ENCODE measurements at regions not wholly inside any gene's neighbourhood (a gene's known extent, or its start where the extent isn't known, plus 50 kb on each side); places are given as distances from the start of the nearest gene placed in this dataset.
"Not testable (repeated sequence)": the region's sequence is repeated elsewhere in the genome, so short reads cannot be mapped to it uniquely, and the experiment has no call there.

DNA sequence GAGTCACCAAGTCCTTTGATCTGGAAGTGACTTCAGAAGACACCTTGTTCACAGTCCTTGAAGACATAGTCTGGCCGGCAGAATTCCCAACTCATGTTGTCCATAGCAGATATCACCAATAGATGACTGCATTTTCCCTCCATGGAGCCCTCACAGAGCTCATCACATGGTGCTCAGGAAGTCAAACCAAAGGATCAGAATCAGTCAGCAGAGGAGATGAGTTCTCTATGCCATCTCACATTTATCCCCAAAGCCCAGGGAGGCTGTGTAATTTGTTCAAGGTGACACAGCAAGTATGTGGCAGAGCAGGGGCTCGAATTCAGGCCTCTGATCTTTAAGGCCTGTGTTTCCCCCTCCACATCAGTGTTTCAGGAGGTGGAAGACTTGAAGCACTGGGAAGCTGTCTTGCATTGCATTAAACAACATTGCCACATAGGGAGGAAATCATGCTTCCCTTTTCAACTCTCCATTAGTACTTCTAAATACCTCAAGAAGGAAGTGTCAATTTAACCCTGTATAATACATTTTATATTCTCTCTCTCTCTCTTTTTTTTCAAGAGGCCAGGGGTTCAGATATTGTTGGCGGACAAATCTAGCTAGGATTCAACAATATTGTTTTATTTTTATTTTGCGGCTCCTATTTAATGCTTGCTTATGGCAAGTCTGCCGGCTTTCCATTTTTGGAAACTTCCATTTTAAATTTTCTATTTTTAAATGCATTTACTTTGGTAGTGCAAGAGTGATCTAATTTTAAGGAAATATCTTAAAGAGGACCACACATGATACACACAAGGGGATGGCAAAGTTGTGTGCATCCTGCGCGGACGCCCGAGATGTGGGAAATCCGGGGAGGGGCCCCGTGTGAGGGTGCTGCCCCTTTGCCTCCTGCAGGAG is 61.9 kb downstream of the NPIPB5 start:
- DNase-seq (ENCODE audit: low spot score): not testable (repeated sequence)

DNA sequence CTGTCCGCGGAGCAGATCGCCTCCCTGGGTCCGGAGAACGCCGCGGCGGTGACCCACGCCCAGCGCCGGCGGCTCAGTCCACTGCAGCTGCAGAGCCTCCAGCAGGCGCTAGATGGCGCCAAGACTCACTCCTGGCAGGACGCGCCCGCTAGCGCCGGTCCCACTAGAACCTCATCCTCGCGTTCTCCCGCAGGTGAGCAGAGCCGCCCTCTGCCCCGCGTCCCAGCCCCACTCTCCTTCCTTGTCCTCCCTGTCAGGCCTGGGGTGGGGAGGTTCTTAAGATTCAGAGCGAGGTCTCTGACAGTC is 62.5 kb downstream of the NPIPB5 start:
- DNase-seq (ENCODE audit: low spot score): not testable (repeated sequence)

DNA sequence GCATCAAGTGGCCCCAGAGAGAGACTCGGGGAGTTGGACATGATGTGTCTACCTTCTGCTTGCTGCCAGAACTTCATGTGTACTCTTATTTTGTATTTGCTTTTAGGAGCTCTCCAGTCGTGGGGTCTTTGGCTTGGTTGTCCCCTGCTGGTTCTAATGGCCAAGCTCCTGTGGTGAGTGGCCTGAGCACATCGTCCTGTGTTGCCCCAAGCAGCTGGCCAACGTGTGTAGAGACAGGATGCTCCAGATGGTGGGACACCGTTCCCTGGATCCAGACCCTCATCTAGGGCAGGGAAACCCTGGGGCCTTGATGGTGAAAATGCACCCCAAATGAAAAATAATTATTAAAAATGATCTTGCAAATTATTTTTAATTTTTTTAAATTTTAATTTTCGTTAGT is 65.8 kb downstream of the NPIPB5 start:
- DNase-seq (ENCODE audit: low spot score): not testable (repeated sequence)

DNA sequence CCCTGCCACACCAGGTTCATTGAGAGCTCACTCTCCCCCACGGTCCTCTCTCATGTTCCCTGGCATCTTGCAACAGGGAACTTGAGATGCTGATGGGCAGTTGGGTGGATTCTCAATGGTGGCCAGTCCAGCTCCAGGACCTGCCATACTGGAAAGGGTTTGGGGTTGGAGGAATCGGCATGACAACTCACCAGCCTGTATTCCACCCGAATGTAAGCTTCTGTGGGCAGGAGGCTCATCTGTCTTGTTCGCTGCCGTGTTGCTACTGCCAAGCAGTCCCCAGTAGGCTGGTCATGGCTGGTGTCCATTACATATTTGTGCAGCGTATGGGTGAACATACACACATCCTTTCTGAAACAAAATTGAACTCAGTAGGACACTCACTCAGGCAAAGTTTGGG is 72.5 kb downstream of the NPIPB5 start:
- not testable (repeated sequence) for DNase-seq (ENCODE audit: low spot score)

DNA sequence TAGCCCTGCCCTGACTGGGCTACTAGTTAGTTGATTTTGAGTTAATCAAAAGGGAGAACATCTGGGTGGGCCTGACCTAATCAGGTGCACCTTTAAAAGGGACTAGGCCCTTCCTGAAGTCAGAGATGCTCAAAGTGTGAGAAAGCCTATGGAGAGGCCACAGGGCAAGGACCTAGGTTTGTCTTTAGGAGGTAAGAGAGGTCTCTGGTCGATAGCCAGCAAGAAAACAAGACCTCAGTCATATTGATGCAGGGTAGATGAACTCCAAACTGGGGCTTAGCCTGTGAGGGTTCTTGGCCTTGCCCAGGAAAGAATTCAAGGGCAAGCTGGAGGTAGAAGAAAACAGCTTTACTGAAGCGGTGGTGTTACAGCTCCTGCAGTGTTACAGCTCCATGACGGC is 73.8 kb downstream of the NPIPB5 start:
- not testable (repeated sequence) for DNase-seq (ENCODE audit: low spot score)

DNA sequence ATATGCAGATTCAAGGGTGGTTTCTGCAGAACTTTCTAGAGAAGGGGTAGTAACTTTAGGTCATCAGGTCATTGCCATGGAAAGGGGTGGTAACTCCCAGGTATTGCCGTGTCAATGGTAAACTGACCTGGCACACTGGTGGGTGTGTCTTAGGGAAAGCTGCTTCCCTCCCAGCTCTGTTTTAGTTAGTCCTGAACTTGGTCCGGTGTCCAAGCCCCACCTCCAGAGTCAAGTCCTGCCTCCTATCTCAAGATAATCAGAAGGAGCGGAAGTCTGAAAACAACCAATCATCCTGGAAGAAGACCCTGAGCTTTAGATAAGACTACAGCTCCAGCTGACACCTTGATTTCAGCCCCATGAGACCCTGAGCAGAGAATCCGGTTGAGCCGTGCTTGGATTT is 74.2 kb downstream of the NPIPB5 start:
- DNase-seq (ENCODE audit: low spot score): not testable (repeated sequence)

DNA sequence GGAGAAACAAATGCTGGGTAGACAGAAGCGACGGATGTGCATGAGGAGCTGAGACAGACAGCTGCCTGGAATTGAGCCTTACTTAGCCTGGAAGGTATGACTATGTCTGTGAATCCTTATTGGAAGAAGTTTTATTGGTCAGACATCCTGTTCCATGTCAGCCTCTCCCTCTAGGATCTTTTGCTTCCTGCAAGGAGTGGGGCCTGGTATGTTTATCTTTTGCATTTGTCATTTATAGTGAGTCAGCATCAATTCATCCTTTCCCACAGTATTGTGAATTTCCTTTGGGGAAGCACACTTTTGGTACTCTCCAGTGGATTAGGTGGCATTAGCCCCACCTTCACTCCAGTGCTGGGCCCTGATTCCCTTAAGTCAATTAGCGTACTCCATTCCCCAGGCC is 74.7 kb downstream of the NPIPB5 start:
- DNase-seq (ENCODE audit: low spot score): not testable (repeated sequence)

DNA sequence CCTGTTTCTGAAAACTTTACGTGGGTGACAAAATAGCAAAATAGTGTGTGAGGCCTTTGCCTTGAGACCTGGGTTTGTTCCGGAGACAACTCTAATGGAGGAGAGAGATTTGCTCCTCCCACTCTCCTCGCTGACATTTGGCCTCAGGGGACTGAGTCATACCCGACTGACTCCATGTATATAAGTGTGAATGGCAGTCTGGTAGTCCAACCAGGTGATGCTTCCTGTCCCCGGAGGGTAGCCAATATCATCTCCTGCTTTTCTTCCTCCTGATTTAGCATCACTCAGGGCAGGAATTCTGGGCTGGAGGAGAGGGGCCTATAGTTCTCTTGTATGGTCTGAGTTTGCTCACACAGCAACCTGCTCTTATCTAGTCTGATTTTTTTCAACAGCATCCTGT is 76.0 kb downstream of the NPIPB5 start:
- not testable (repeated sequence) for DNase-seq (ENCODE audit: low spot score)

DNA sequence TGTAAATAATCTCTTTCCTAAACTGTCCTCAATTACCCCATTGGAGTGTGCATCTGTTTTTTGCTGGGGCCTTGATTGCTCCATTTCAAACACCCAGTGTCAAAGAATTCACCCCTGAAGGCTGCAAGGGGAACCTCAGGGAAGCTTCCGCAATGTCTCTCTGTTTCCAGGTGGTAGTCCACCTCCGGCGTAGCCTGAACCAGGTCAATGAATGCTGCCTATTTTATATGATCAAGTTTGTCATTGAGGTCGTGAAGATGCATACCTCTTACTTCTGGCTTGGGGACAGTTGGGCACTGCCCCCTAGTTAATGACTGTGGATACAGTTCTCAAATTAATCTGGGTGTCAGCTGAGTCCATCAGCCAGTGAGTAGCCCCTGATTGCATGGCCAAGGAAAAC is 79.1 kb downstream of the NPIPB5 start:
- DNase-seq (ENCODE audit: low spot score): not testable (repeated sequence)

DNA sequence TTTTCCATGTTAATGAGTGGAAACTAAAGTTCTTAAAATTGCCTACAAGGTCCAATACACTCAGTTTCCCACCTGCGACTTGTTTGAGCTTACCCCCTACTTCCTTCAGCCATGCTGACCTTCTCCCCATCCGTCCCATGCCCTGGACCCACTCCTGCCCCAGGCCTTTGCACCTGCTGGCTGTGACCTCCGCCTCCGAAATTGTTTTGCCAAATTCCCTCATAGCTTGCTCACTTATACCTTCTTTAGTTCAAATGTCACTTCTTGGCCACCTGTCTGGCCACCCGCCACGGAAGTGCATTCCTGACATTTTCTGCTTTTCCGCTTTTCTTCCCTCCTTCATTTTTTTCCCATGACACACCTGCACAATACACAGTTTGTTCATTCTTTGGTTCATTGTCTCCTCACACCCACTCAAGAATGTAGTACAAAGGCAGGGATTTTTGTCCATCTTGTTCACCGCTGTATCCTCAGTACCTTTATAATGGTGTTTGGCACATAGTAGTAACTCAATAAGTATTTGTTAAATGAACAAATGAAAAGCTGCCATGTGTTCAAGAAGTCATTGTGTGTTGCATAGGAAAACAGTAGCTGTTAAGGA is 85.9 kb downstream of the NPIPB5 start:
- not testable (repeated sequence) for DNase-seq (ENCODE audit: low spot score)

DNA sequence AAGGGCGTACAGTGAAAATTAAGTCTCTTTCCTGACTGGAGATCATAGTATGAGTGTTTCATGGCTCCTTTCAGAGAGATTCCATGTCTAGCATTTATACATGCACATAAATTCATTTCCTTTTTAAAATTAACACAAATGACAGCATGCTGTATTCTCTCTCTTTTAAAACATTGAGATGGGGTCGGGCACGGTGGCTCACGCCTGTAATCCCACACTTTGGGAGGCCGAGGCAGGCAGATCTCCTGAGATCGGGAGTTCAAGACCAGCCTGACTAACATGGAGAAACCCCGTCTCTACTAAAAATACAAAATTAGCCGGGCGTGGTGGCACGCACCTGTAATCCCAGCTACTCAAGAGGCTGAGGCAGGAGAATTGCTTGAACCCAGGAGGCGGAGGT is 93.1 kb downstream of the NPIPB5 start:
- not testable (repeated sequence) for DNase-seq (ENCODE audit: low spot score)

DNA sequence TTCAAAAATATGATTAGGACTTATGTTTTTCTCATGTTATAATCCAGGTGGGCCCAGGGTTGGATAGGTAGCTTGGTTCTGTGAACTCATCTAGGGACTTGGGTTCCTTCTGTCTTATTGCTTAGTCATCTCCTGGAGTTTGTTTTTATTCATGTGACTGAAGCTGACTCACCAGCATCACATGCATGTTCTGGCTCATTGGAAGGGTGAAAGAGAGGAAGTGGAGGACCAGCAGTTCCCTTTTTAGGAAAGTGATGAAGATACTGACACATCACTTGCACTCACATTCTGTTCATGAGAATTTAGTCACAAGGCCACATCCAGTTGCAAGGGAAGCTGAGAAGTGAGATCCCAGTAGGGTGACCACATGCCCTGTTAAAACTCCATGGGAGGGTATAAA is 95.9 kb downstream of the NPIPB5 start:
- not testable (repeated sequence) for DNase-seq (ENCODE audit: low spot score)

DNA sequence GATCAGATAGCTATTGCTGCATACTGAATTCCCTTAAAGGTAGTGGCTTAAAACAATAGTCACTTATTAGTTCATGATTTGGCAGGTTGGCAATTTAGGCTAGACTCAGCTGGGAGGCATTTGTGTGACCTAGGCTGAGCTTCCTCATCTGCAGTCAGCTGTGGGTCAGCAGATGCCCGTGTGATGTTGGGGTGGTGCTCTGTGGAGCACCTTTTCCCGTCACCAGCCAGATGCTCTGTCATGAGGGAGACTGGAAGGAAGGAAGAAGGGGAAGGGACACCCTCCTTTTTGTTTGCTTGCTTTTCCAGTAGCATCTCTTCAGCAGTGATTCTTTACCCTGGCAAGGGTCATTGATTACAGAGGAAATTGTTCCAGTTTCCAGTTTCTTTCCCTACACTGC is 99.1 kb downstream of the NPIPB5 start:
- not testable (repeated sequence) for DNase-seq (ENCODE audit: low spot score)

DNA sequence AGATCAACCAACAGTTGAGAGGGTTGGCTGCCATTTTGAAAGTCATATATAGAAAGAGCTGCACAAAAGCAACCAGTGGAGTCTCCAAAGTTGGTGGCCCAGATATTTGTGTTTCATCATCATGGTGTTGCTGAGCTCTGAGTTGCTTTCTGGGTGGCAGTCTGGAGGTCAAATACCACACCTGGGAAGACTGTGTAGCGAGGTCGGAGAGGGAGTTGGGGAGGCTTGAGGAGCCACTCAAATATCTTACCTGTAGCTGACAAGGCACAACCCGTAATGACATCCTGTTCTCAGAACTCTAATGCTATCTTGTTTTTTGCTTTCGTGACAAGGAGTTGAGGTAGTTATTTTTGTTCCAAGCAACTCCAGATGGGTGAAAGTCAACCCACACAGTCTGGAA is 100.4 kb downstream of the NPIPB5 start:
- DNase-seq (ENCODE audit: low spot score): not testable (repeated sequence)

DNA sequence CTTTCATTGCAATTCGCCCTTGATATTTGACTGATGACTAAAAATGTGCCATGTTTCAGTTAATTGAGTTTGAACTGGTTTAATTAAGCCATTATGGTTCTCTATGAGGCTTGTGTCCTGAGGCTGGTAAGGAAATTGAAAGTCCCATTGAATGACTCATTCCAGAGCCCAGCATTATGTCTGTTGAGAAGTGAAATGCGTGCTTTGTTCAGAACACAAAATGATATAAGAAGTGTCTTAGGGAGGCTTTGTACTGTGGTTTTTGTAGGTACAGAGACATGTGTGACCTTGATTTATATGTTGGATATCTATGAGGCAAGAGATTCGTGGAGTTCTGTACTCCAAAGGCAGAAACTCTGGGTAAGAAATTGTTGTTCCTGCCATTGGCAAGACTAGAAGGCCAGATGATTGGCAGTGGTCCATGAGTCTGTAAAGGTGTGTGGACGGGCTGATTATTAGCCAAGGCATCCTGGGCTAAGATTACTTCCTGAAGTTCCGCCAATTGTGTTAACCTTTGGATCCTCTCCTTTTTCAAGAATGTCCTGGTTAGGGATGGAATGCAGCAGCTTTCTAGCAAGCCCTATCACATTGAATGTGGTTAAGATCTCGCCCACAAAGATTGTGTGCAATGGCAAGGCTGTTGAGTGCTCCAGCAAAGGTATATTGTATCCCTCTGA is 103.7 kb downstream of the NPIPB5 start:
- no peak for DNase-seq (ENCODE audit: low spot score)

DNA sequence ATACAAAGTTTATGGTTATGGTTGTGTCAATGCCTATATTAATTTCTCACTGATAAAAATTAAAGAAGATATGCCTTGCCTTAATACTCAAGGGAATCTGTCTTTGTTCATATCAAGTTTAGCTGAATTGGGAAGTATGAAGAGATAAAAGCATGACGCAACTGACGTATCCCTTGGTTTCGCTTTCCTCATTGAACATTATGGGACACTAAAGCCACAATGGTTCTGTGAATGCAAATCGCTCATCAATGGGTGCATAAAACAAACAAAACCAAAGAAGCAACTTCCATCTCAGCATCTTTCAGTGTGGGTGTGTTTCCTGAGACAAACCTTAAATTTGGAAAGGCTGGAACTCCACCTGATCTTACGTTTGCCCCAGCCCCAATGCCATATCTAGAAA is 108.2 kb downstream of the NPIPB5 start:
- no peak for DNase-seq (ENCODE audit: low spot score)

DNA sequence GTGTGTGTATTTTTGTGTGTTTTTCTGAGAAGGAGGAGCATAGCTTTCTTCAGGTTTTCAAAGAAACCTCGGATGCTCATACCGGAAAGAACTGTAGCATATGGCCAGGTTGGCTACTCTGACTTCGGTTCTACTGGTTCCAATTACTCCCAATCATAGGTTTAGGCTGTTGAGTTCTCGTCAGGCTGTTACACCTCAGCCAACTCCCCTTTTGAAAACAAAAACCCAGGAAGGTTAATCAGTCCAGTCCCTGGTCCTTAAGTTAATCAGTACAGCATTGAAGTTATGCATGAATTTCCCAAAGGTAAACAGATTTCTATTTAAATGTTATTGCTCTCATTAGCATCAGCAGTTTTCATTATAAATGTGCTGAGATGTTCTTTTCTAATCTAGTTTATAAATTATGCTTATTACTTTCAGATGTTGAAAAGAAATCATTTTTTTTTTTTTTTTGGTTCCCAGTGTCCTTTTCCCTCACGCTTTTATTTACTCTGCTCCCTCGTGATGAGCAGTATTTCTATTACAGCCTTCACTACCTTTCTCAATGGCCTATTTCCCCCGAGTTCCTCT is 111.0 kb downstream of the NPIPB5 start:
- no peak for DNase-seq (ENCODE audit: low spot score)

DNA sequence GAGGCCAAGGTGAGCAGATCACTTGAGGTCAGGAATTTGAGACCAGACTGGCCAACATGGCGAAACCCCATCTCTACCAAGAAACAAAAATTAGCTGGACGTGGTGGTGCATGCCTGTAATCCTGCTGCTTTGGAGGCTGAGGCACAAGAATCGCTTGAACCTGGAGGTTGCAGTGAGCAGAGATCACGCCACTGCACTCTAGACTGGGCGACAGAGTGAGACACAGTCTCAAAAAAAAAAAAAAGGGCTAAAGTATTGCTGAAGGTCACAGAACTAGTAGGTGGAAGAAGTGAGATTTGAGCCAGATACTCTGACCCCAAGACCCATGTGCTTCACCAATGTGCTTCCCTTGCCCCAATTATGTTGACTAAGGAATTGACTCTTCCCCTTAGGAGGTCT is 112.0 kb downstream of the NPIPB5 start:
- DNase-seq (ENCODE audit: low spot score): no peak

DNA sequence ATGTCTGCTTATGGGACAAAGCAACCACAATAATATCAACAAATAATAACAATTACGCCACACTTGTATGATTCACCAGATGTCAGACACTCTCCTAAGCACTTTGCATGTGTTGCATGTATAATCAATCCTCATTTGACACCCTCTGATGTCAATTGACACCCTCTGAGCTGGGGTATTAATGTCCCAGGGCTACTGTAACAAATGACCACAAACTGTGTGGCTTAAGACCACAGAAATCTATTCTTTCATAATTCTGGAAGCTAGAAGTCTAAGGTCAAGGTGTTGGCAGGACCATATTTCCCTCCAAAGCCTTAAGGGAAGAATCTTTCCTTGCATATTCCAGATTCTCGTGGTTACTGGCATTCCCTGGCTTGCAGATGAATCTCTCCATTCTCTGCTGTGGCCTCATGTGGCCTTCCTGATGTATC is 112.7 kb downstream of the NPIPB5 start:
- DNase-seq (ENCODE audit: low spot score): peak; percentile 45

DNA sequence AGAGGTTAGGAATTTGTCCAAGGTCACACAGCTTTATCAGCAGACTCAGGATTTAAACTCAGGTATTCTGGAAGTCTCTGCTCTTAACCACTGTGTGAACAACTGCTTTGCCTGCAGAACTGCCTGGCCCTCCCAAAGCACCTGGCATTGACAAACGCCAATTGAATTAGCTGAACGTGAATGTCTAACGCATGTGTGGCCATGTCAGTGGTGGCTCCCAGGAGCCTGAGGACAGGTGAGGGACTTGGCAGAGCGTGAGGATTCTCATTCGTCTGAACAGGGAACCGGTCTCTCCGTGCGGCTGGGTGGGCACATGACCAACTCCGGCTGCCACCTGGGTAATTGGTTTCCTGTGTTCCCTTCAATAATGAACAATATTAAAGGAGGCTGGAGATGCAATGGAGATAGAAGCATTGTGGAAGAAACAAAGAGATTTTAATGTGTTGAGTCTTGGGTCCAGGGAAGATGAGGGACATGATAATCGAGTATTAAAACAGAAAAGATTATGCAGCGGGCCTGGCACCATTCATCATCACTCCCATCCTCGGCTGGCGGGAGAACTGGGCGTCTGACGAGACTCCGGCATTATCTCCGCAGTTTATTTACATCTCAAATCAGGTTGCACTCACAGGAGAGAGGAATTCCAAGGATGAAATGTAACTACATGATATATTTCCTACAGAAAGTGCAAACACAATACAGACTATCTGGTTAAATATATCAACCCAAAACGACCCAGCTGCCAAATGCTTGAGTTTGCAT is 113.5 kb downstream of the NPIPB5 start:
- no peak for DNase-seq (ENCODE audit: low spot score)

DNA sequence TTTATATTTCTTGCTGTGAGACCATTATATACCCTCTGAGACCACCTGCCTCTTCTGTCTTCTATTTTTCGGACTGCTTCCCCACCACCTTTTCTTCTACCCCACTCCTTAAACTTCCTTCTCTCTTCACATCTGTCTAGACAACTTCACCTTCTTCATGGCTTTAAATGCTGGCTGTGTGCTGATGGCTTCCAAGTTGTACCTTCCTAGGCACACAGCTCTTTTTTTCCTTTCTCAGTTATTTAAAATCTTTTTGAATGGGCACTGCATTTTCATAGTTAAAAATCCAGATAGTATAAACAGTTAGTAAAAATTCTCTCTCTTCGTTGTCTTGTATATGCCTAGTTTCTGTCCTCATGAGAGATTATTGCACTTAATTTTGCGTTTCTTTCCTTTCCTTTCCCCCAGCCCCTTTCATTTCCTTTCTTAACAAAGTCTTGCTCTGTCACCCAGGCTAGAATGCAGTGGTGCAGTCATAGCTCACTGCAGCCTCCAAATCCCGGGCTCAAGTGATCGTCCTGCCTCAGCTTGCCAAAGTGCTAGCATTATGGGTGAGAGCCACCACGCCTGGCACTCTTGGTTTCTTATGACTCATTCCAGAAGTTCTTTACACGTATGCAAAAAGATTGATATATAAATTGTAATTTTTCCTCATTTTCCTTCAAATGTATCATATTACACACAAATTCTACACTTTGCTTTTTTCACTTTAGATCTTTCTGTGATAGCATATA is 114.3 kb downstream of the NPIPB5 start:
- DNase-seq (ENCODE audit: low spot score): no peak
